GM18951 (cell line): ENCODE measurements at regions not wholly inside any gene's neighbourhood (a gene's known extent, or its start where the extent isn't known, plus 50 kb on each side); places are given as distances from the start of the nearest gene placed in this dataset.

ENCODE experiments used
- POLR2A ChIP-seq: IDR thresholded peaks from 4 replicates; pipeline ENCODE4 v1.6.1; 2011; ENCODE audit warnings: mild to moderate bottlenecking; ENCODE audit not compliant: insufficient read length, insufficient read depth; ENCODE audit errors: extremely low read depth
- in situ Hi-C: fragments of 300-500 bp; cut with MboI; formaldehyde crosslinking; loops from one replicate; pipeline ENCODE4 v1.12.0; 2022; ENCODE audit warnings: low sequenced_read_pairs, mixed read lengths, inconsistent platforms; ENCODE audit not compliant: unreplicated experiment

DNA sequence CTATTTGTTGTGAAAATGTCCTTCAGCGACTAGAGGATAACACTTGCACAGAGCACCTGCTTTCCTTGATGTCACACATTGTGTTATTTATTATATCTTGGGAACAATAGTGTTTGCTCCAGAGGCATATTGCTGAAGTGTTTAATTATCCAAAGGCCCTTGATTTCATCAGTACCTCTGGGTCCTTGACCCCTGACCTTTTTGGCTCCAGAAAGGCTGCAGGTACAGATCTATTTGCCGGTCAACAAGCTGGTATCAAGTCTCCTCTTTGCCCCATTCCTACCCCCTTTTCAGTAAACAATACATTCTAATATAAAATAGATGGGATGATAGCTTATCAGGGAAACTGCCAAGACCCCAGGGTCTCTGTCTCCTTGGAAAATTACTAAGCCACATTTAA is 206.8 kb downstream of the DACT1 start:
- TF ChIP-seq POLR2A: no peak
- in situ Hi-C loops: no loop called here

DNA sequence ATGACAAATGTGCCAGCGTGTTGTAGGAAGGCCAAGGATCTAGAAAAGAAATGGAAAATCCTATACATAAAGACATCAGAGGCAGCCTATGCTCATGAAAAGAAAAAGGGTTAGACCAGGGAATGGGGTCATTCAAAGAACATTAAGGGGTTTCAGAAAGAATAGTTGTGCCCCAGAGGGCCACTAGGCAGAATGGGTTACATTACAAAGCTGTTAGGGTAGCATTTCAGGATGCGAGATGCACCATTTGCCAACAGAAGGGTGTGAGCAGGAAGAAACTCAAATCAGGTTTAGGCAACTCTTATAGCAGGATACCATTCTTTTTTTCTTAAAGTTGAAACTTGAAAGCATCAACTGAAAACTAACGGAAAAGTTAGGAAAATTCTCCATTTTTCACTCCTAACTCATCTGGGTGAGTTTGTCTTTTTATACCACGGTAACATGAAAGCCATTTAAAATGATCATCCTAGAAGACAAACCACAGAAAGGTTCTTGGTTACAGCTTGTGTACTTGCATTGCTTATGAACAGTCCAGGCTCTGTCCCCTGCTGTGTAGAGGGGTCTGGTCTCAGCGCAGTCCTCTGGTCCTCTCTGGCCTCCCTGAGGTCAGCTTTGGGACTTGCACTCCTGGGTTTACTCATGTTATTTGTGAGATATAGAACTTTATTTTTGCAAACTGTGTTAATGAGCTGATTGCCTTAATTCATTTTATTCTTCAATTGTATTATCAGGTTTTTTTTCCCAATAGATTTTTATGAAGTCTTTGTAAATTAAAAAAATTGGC is 209.1 kb downstream of the DACT1 start:
- in situ Hi-C loops: no loop called here

DNA sequence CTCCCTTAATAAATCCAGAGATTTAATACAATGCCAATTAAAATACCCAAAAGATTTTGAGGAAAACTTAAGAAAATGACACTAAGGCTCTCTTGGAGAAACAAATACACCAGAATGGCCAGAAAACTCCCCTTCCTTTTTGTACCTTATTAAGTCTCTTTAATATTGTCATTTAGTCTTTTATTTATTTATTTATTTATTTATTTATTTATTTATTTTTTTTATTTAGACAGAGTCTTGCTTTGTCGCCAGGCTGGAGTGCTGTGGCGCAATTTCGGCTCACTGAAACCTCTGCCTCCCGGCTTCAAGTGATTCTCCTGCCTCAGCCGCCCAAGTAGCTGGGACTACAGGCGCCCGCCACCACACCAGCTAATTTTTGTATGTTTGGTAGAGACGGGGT is 210.6 kb downstream of the DACT1 start:
- TF ChIP-seq POLR2A: no peak
- in situ Hi-C loops: no loop called here

More for the DNA sequence above, 209.1 kb downstream of the DACT1 start:
- TF ChIP-seq POLR2A: no peak

DNA sequence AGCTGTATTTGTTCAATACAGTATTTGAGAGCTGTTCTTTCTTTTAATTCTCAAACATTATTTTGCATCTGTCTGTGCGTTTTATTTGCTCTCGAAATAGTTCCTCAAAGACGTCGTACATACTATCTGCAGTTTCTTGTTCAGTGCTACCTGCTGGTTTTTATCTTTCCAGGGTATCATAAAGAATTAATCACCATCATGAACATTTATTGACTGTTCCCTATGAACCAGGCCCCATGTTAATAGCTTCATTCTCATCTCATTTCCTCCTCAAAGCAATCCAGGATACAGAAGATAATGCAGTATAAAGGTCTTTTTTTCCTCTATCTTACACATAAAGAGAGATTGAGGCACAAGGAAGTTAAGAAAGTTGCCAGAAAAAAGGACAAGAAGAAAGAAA is 211.8 kb downstream of the DACT1 start:
- no peak for TF ChIP-seq POLR2A
- in situ Hi-C loops: no loop called here

DNA sequence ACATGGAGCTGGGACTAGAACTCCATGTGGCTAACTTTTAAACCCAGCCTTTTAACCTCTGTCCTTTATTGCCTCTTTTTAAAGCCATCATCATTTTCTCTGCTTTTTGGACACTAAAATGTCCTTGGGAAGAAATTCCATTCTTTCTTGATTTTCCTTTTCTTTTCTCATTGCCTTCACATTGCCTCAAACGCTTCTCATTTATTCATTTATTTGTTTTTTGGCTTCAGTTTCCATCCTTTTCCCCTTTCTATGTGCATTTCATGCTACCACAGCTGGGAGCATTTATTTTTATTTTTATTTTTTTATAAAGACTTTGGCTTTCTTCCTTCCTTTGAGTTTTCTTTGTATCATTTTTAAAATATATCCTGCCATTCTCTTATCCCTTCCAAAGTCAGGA is 212.2 kb downstream of the DACT1 start:
- in situ Hi-C loops: no loop called here
- TF ChIP-seq POLR2A: no peak

DNA sequence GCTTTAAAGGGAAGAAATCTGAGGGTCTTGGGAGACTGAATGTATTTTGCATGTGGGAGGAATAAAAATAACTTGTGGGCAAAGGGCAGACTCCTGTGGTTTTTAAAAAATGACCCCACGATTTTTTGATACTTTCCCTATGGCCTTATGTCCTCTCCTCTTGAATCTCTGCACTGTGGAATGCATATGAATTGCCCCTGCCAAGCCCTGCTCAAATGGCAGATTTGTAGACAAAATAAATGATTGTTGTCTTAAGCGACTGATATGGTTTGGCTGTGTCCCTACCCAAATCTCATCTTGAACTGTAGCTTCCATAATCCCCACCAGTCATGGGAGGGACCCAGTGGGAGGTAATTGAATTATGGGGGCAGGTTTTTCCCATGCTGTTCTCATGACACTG is 223.8 kb downstream of the DACT1 start:
- no peak for TF ChIP-seq POLR2A
- in situ Hi-C loops: no loop called here

DNA sequence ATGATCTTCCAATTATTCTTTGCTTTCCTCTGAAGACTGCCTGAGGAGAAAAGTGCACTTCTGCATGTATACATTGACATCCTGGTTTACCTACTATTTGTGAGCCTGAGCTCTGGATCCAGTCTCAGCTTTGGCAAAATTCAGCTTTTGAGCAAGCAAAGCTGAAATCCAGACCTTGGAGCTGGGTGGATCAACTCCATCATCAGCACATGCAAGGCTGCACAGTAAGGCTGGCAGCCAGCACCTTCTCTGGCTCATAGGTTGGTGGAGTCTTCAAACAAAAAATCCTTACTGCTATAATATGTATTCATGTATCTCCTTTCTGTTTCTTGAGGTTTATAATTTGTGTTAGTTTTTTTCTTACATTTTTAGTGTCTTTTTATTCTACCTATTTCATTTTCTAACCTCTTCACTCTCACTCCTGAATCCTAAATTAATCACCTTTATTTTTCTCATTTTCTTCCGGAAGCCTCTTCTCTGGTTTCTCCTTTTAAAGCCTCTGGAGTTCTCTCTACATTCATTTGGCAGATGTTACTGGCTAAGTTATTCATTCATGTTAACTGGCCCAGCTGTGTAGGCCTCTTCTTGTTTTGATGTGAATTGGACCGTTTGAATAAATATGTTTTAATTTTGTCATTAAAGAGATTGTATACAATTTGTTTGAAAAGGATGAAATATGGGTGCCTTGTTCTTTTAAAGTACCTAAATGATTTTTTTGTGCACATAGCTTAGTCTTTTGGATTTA is 224.8 kb downstream of the DACT1 start:
- no peak for TF ChIP-seq POLR2A

DNA sequence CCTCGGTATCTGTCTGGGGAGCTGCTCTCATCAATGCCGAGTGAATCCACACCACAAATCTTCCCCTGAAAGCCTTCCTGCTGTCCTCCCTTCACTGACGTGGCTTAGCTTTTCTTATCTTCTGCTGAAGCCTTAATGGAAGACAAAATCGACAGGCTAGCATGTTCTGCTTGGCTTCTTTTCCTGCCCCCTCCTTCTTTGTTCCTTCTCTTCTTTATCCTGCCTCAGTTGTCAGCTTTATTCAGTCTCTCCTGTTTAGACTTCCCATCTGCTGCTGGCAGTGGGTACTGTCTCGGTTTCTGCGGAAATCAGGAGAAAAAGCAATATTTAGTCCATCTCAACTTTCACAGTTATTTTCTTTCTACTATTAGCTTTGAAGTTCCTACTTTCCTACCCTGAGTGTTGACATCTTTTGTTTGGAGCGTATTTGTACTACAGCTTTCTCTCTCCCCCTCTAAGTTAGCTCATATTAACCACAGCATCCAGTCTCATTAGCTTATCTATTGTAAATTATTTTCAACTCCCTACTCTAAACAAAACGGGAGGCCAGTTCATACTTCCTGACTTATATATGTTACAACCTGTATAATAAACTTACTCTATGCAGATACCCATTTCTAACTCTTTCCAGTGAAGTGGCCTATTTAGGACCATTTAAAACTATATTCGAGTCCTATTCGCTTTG is 226.0 kb downstream of the DACT1 start:
- in situ Hi-C loops: no loop called here
- no peak for TF ChIP-seq POLR2A

More for the DNA sequence above, 224.8 kb downstream of the DACT1 start:
- in situ Hi-C loops: no loop called here

DNA sequence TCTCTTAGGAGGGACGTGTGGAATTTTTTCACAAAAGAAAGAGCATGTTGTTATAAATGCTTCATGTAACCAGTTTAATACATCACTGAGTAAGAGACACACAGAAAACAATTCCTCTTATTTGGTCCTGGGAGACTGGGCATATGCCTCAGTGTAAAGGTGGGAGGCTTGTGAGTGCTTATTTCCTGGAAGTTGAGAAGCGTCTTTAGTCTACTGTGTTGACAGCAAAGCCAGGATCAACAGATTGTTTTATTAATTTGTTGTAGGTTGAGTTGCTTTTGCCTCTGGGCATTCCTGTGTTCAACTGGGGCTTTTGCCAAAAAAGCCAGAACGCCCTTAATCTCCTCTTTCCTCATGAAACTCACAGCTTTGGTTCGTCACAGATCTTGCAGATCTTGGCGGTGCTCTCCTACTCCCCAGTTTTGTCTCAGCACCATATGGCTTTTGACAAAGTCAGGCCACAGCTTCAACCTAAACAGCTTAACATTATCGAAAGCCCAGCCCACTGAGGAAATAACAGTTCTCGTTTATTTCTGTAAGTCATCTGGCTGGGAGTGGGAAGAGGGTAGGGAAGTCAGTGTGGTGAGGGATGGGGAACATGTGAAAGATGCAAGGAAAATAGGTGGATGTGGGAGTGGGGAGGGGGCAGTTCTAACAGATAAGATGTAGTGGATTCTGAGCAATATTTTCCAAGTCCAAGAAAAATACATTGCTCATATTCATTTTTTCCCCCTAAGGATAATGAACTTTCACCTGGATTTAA is 227.2 kb downstream of the DACT1 start:
- no peak for TF ChIP-seq POLR2A
- in situ Hi-C loops: no loop called here

DNA sequence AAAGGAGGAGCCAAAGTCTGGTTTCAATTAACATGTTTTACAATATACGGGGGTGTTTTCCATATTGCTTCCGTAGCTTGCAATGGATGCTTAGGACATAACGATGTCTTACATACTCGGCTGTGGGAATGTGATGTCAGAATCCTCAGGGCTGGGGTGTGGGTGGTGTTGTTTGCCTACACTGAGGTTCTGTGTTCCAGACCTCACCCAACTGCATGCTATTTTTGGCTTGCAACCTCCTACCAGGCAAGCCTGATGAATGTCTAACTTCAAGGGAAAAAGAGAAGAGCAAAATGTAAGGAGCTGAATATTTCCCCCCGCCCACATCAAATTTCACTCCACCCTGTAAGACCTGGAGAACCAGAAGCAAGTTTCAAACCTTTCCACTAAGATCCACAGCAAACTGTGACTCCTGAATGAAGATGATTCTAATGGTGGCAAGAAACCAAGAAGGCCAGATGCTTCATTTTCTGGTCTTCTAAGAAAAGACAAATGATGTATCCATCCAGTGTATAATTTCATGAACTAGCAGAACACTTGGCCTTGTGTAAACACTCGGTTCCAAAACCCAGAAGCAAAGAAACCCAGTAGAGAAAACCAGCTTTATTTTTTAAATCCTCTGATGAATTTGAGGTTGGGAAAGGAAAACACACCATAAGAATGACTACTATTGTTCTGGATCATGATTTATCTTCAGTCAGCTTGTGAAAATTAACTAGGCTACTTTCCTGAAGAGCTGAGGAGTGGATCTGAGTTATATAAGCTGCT is 227.9 kb downstream of the DACT1 start:
- in situ Hi-C loops: no loop called here
- TF ChIP-seq POLR2A: no peak

DNA sequence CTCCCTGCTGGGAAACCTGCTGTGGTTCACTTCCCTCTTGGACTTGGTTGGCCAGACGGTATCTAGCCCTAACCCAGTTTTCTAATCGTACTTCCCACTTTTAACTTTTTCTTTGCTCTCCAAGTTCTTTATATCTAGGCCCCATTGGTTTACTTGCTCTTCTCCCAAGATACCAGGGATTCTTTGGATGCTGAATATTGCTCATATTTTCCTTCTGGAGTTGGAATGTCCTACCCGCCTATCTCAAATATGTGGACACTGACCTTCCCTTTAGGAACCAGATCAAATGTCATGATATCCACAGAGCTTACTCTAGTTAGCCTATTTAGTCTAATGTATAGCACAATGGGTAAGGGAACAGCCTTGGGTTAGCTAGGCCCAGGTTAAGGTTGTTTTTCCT is 228.6 kb downstream of the DACT1 start:
- in situ Hi-C loops: no loop called here
- TF ChIP-seq POLR2A: no peak

DNA sequence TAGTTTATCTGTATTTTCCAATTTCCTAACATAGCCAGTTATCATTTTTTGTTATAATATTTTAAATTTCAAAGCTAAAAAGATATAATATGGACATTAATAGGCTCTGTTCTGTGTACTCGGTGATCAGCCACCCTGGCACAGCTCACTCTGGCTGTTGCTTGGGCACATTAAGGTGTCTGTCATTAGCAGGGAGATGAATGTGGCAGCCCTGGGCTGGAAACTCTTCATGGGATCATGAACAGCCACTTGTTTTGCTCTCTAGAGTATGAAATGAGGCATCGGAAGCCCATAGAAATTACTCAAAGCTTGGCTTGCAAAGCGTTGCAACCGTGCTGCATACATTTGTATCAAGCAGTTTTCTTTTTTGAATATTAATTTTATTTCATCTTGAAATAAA is 233.2 kb downstream of the DACT1 start:
- in situ Hi-C loops: no loop called here

More for the DNA sequence above, 233.2 kb downstream of the DACT1 start:
- no peak for TF ChIP-seq POLR2A
